ENCODE measurements at regions not wholly inside any gene's neighbourhood (a gene's known extent, or its start where the extent isn't known, plus 50 kb on each side); places are given as distances from the start of the nearest gene placed in this dataset.
"Not testable (repeated sequence)": the region's sequence is repeated elsewhere in the genome, so short reads cannot be mapped to it uniquely, and the experiment has no call there.

- not testable (repeated sequence) for H3K4me1 Mint-ChIP-seq (ENCODE audit: low read depth); DNase-seq; H3K27ac Mint-ChIP-seq; H3K36me3 Mint-ChIP-seq (ENCODE audit: low read depth); H3K4me3 Mint-ChIP-seq; H3K27me3 Mint-ChIP-seq
- H3K9me3 Mint-ChIP-seq = peaks cover 18% of the 10 kb centered on the region
These were observed 581.2 kb downstream of the ANKRD50 start for GRCh38 chr4:124131324-124131723.

GRCh38 chr4:124132161-124132560 lies 580.4 kb downstream of the ANKRD50 start:
- Mint-ChIP-seq H3K9me3 (peaks cover 18% of the 10 kb centered on the region), H3K4me3 (no peak overlapping the region), H3K27me3 (no peaks in the 10 kb centered on the region), H3K27ac (no peak overlapping the region), H3K36me3 (ENCODE audit: low read depth) (no peaks in the 10 kb centered on the region), H3K4me1 (ENCODE audit: low read depth) (no peaks in the 10 kb centered on the region)
- DNase-seq = no peak

- Mint-ChIP-seq H3K4me3 (no peak overlapping the region), H3K9me3 (peaks cover 13% of the 10 kb centered on the region), H3K36me3 (ENCODE audit: low read depth) (no peaks in the 10 kb centered on the region), H3K27me3 (no peaks in the 10 kb centered on the region), H3K27ac (no peak overlapping the region), H3K4me1 (ENCODE audit: low read depth) (no peaks in the 10 kb centered on the region)
- DNase-seq = no peak
These were observed 578.8 kb downstream of the ANKRD50 start for GRCh38 chr4:124133753-124134152.

GRCh38 chr4:124135409-124135813 lies 577.1 kb downstream of the ANKRD50 start:
- no peak overlapping the region for H3K4me3 Mint-ChIP-seq
- DNase-seq = no peak
- peaks cover 13% of the 10 kb centered on the region for H3K9me3 Mint-ChIP-seq
- H3K4me1 Mint-ChIP-seq (ENCODE audit: low read depth) = no peaks in the 10 kb centered on the region
- no peak overlapping the region for H3K27ac Mint-ChIP-seq
- H3K27me3 Mint-ChIP-seq = no peaks in the 10 kb centered on the region
- H3K36me3 Mint-ChIP-seq (ENCODE audit: low read depth) = no peaks in the 10 kb centered on the region

GRCh38 chr4:124139044-124139443 lies 573.5 kb downstream of the ANKRD50 start:
- H3K4me3 Mint-ChIP-seq = no peak overlapping the region
- DNase-seq = no peak
- H3K36me3 Mint-ChIP-seq (ENCODE audit: low read depth) = no peaks in the 10 kb centered on the region
- H3K27ac Mint-ChIP-seq = no peak overlapping the region
- no peaks in the 10 kb centered on the region for H3K27me3 Mint-ChIP-seq
- H3K4me1 Mint-ChIP-seq (ENCODE audit: low read depth) = no peaks in the 10 kb centered on the region
- H3K9me3 Mint-ChIP-seq = peaks cover 5% of the 10 kb centered on the region

- peaks cover 4% of the 10 kb centered on the region for H3K9me3 Mint-ChIP-seq
- H3K27me3 Mint-ChIP-seq = no peaks in the 10 kb centered on the region
- H3K4me1 Mint-ChIP-seq (ENCODE audit: low read depth) = no peaks in the 10 kb centered on the region
- DNase-seq = no peak
- H3K4me3 Mint-ChIP-seq = no peak overlapping the region
- no peaks in the 10 kb centered on the region for H3K36me3 Mint-ChIP-seq (ENCODE audit: low read depth)
- no peak overlapping the region for H3K27ac Mint-ChIP-seq
These were observed 568.9 kb downstream of the ANKRD50 start for GRCh38 chr4:124143632-124144031.

GRCh38 chr4:124144238-124144654 lies 568.3 kb downstream of the ANKRD50 start:
- H3K4me1 Mint-ChIP-seq (ENCODE audit: low read depth) = no peaks in the 10 kb centered on the region
- H3K36me3 Mint-ChIP-seq (ENCODE audit: low read depth) = no peaks in the 10 kb centered on the region
- H3K27ac Mint-ChIP-seq = no peak overlapping the region
- DNase-seq = no peak
- peaks cover 2% of the 10 kb centered on the region for H3K9me3 Mint-ChIP-seq
- no peaks in the 10 kb centered on the region for H3K27me3 Mint-ChIP-seq
- no peak overlapping the region for H3K4me3 Mint-ChIP-seq

- DNase-seq = no peak
- Mint-ChIP-seq H3K4me3 (no peak overlapping the region), H3K27me3 (no peaks in the 10 kb centered on the region), H3K36me3 (ENCODE audit: low read depth) (no peaks in the 10 kb centered on the region), H3K27ac (no peak overlapping the region), H3K9me3 (peaks cover 2% of the 10 kb centered on the region), H3K4me1 (ENCODE audit: low read depth) (no peaks in the 10 kb centered on the region)
These were observed 566.5 kb downstream of the ANKRD50 start for GRCh38 chr4:124146068-124146467.

GRCh38 chr4:124151031-124151430 lies 561.5 kb downstream of the ANKRD50 start:
- Mint-ChIP-seq H3K4me3 (no peak overlapping the region), H3K27ac (no peak overlapping the region), H3K9me3 (peaks cover 2% of the 10 kb centered on the region), H3K36me3 (ENCODE audit: low read depth) (no peaks in the 10 kb centered on the region), H3K27me3 (no peaks in the 10 kb centered on the region), H3K4me1 (ENCODE audit: low read depth) (no peaks in the 10 kb centered on the region)
- DNase-seq = no peak

GRCh38 chr4:124152132-124152531 lies 560.4 kb downstream of the ANKRD50 start:
- no peaks in the 10 kb centered on the region for H3K27me3 Mint-ChIP-seq
- H3K4me1 Mint-ChIP-seq (ENCODE audit: low read depth) = no peaks in the 10 kb centered on the region
- DNase-seq = no peak
- H3K9me3 Mint-ChIP-seq = peaks cover 2% of the 10 kb centered on the region
- H3K36me3 Mint-ChIP-seq (ENCODE audit: low read depth) = no peaks in the 10 kb centered on the region
- no peak overlapping the region for H3K4me3 Mint-ChIP-seq
- H3K27ac Mint-ChIP-seq = no peak overlapping the region

GRCh38 chr4:124155239-124155638 lies 557.3 kb downstream of the ANKRD50 start:
- no peaks in the 10 kb centered on the region for H3K9me3 Mint-ChIP-seq
- H3K36me3 Mint-ChIP-seq (ENCODE audit: low read depth) = no peaks in the 10 kb centered on the region
- no peak overlapping the region for H3K27ac Mint-ChIP-seq
- DNase-seq = no peak
- no peaks in the 10 kb centered on the region for H3K27me3 Mint-ChIP-seq
- H3K4me1 Mint-ChIP-seq (ENCODE audit: low read depth) = no peaks in the 10 kb centered on the region
- H3K4me3 Mint-ChIP-seq = no peak overlapping the region

GRCh38 chr4:124157396-124158083 lies 555.0 kb downstream of the ANKRD50 start:
- Mint-ChIP-seq H3K4me3 (no peak overlapping the region), H3K4me1 (ENCODE audit: low read depth) (no peaks in the 10 kb centered on the region), H3K9me3 (no peaks in the 10 kb centered on the region), H3K36me3 (ENCODE audit: low read depth) (no peaks in the 10 kb centered on the region), H3K27ac (no peak overlapping the region), H3K27me3 (no peaks in the 10 kb centered on the region)
- DNase-seq = no peak

- no peaks in the 10 kb centered on the region for H3K4me1 Mint-ChIP-seq (ENCODE audit: low read depth)
- DNase-seq = no peak
- no peak overlapping the region for H3K4me3 Mint-ChIP-seq
- H3K27me3 Mint-ChIP-seq = no peaks in the 10 kb centered on the region
- H3K9me3 Mint-ChIP-seq = no peaks in the 10 kb centered on the region
- no peak overlapping the region for H3K27ac Mint-ChIP-seq
- H3K36me3 Mint-ChIP-seq (ENCODE audit: low read depth) = no peaks in the 10 kb centered on the region
These were observed 549.1 kb downstream of the ANKRD50 start for GRCh38 chr4:124163401-124163800.

- H3K4me1 Mint-ChIP-seq (ENCODE audit: low read depth) = no peaks in the 10 kb centered on the region
- H3K27ac Mint-ChIP-seq = no peak overlapping the region
- DNase-seq = no peak
- H3K36me3 Mint-ChIP-seq (ENCODE audit: low read depth) = no peaks in the 10 kb centered on the region
- H3K9me3 Mint-ChIP-seq = no peaks in the 10 kb centered on the region
- H3K4me3 Mint-ChIP-seq = no peak overlapping the region
- H3K27me3 Mint-ChIP-seq = no peaks in the 10 kb centered on the region
These were observed 544.9 kb downstream of the ANKRD50 start for GRCh38 chr4:124167602-124168001.

GRCh38 chr4:124169524-124169923 lies 543.0 kb downstream of the ANKRD50 start:
- not testable (repeated sequence) for H3K27me3 Mint-ChIP-seq; H3K36me3 Mint-ChIP-seq (ENCODE audit: low read depth); H3K4me1 Mint-ChIP-seq (ENCODE audit: low read depth); DNase-seq; H3K4me3 Mint-ChIP-seq; H3K9me3 Mint-ChIP-seq; H3K27ac Mint-ChIP-seq

- H3K9me3 Mint-ChIP-seq = no peaks in the 10 kb centered on the region
- no peak overlapping the region for H3K27ac Mint-ChIP-seq
- no peaks in the 10 kb centered on the region for H3K27me3 Mint-ChIP-seq
These were observed 538.6 kb downstream of the ANKRD50 start for GRCh38 chr4:124173912-124174311.

More at GRCh38 chr4:124173912-124174311, 538.6 kb downstream of the ANKRD50 start:
- no peaks in the 10 kb centered on the region for H3K36me3 Mint-ChIP-seq (ENCODE audit: low read depth)
- DNase-seq = no peak
- H3K4me1 Mint-ChIP-seq (ENCODE audit: low read depth) = no peaks in the 10 kb centered on the region
- H3K4me3 Mint-ChIP-seq = no peak overlapping the region

Measured in activated T-cell treated with anti-CD3 and anti-CD28 coated beads, Interleukin-2, amount 50 U/mL, for 24 hours (primary cell).